Uterus (tissue), 2 donors: ENCODE measurements at regions not wholly inside any gene's neighbourhood (a gene's known extent, or its start where the extent isn't known, plus 50 kb on each side); places are given as distances from the start of the nearest gene placed in this dataset.

Source experiments
- POLR2A ChIP-seq, 2 donors: fragments of 450-650 bp; IDR thresholded peaks; one replicate each; pipeline ENCODE4 v1.6.1; 2016; ENCODE audit warnings: antibody characterized with exemption in 2 of 2, mild to moderate bottlenecking in 1 of 2, moderate library complexity in 1 of 2
- TF ChIP-seq, protein P1 (sequence below), 4 experiments: fragments of 200-600 bp in 2 of 4; fragments of 450-650 bp in 2 of 4; sonication (generic) in 2 of 4; IDR thresholded peaks; one replicate each; pipeline ENCODE4 v1.5.1; 2016 to 2019; ENCODE audit warnings: antibody characterized with exemption in 4 of 4, mild to moderate bottlenecking in 2 of 4, moderate library complexity in 1 of 4

- TF ChIP-seq, protein P1, sequence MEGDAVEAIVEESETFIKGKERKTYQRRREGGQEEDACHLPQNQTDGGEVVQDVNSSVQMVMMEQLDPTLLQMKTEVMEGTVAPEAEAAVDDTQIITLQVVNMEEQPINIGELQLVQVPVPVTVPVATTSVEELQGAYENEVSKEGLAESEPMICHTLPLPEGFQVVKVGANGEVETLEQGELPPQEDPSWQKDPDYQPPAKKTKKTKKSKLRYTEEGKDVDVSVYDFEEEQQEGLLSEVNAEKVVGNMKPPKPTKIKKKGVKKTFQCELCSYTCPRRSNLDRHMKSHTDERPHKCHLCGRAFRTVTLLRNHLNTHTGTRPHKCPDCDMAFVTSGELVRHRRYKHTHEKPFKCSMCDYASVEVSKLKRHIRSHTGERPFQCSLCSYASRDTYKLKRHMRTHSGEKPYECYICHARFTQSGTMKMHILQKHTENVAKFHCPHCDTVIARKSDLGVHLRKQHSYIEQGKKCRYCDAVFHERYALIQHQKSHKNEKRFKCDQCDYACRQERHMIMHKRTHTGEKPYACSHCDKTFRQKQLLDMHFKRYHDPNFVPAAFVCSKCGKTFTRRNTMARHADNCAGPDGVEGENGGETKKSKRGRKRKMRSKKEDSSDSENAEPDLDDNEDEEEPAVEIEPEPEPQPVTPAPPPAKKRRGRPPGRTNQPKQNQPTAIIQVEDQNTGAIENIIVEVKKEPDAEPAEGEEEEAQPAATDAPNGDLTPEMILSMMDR (IDR thresholded peaks at IDR 0.05), result no peak
- TF ChIP-seq POLR2A (IDR thresholded peaks at IDR 0.05), result no peak
Measured at GRCh38 chr4:8796096-8796495, 75.5 kb downstream of the HMX1 start.
